GM12801 (cell line): ENCODE measurements at regions not wholly inside any gene's neighbourhood (a gene's known extent, or its start where the extent isn't known, plus 50 kb on each side); places are given as distances from the start of the nearest gene placed in this dataset.

Experiments used
- CTCF ChIP-seq: IDR thresholded peaks from one replicate; pipeline ENCODE4 v1.5.1; 2011; ENCODE audit warnings: control low read depth; ENCODE audit not compliant: insufficient read length; ENCODE audit errors: extremely low read depth

GRCh38 chr15:98103570-98103969 is 143.1 kb downstream of the ARRDC4 start:
- TF ChIP-seq CTCF: no peak

- no peak for TF ChIP-seq CTCF
These were observed 151.3 kb downstream of the ARRDC4 start for GRCh38 chr15:98111806-98112205.

- TF ChIP-seq CTCF: no peak
These were observed 152.8 kb downstream of the ARRDC4 start for GRCh38 chr15:98113327-98113726.

GRCh38 chr15:98120561-98120960 is 160.1 kb downstream of the ARRDC4 start:
- no peak for TF ChIP-seq CTCF

GRCh38 chr15:98121536-98121935 is 161.0 kb downstream of the ARRDC4 start:
- TF ChIP-seq CTCF: no peak

GRCh38 chr15:98121957-98122356 is 161.5 kb downstream of the ARRDC4 start:
- TF ChIP-seq CTCF: no peak

- TF ChIP-seq CTCF: no peak
These were observed 162.8 kb downstream of the ARRDC4 start for GRCh38 chr15:98123297-98123696.

GRCh38 chr15:98123834-98124233 is 163.3 kb downstream of the ARRDC4 start:
- TF ChIP-seq CTCF: no peak
